ENCODE measurements at regions not wholly inside any gene's neighbourhood (a gene's known extent, or its start where the extent isn't known, plus 50 kb on each side); places are given as distances from the start of the nearest gene placed in this dataset.

- DNase-seq (ENCODE audit: low read depth in 2 of 2) = no peak
Observed at GRCh38 chr4:28209371-28209924, 1348.8 kb downstream of the STIM2 start.

- DNase-seq (ENCODE audit: low read depth in 2 of 2) = no peak
Observed at GRCh38 chr4:28211676-28212470, 1351.2 kb downstream of the STIM2 start.

- no peak for DNase-seq (ENCODE audit: low read depth in 2 of 2)
Observed at GRCh38 chr4:28221536-28221935, 1360.9 kb downstream of the STIM2 start.

- DNase-seq (ENCODE audit: low read depth in 2 of 2) = no peak
Observed at GRCh38 chr4:28225050-28225449, 1364.4 kb downstream of the STIM2 start.

GRCh38 chr4:28225689-28226353, 1365.2 kb downstream of the STIM2 start:
- no peak for DNase-seq (ENCODE audit: low read depth in 2 of 2)

GRCh38 chr4:28226962-28227361, 1366.3 kb downstream of the STIM2 start:
- DNase-seq (ENCODE audit: low read depth in 2 of 2) = no peak

GRCh38 chr4:28227764-28228163, 1367.1 kb downstream of the STIM2 start:
- DNase-seq (ENCODE audit: low read depth in 2 of 2) = no peak

- peak; percentile 72 to 74 for DNase-seq (ENCODE audit: low read depth in 2 of 2)
Observed at GRCh38 chr4:28228561-28229491, 1368.2 kb downstream of the STIM2 start.

- DNase-seq (ENCODE audit: low read depth in 2 of 2) = no peak
Observed at GRCh38 chr4:28232376-28232775, 1371.7 kb downstream of the STIM2 start.

GRCh38 chr4:28232951-28233350, 1372.3 kb downstream of the STIM2 start:
- no peak for DNase-seq (ENCODE audit: low read depth in 2 of 2)

- DNase-seq (ENCODE audit: low read depth in 2 of 2) = no peak
Observed at GRCh38 chr4:28233724-28234123, 1373.1 kb downstream of the STIM2 start.

GRCh38 chr4:28238876-28239275, 1378.2 kb downstream of the STIM2 start:
- DNase-seq (ENCODE audit: low read depth in 2 of 2) = no peak

- no peak for DNase-seq (ENCODE audit: low read depth in 2 of 2)
Observed at GRCh38 chr4:28241021-28241420, 1380.4 kb downstream of the STIM2 start.

- no peak for DNase-seq (ENCODE audit: low read depth in 2 of 2)
Observed at GRCh38 chr4:28247805-28248204, 1387.2 kb downstream of the STIM2 start.

GRCh38 chr4:28248269-28248668, 1387.6 kb downstream of the STIM2 start:
- DNase-seq (ENCODE audit: low read depth in 2 of 2) = no peak

- no peak for DNase-seq (ENCODE audit: low read depth in 2 of 2)
Observed at GRCh38 chr4:28250646-28251045, 1390.0 kb downstream of the STIM2 start.

- no peak for DNase-seq (ENCODE audit: low read depth in 2 of 2)
Observed at GRCh38 chr4:28251831-28252230, 1391.2 kb downstream of the STIM2 start.

GRCh38 chr4:28254003-28254402, 1393.4 kb downstream of the STIM2 start:
- no peak for DNase-seq (ENCODE audit: low read depth in 2 of 2)

GRCh38 chr4:28256295-28256694, 1395.7 kb downstream of the STIM2 start:
- DNase-seq (ENCODE audit: low read depth in 2 of 2) = no peak

- DNase-seq (ENCODE audit: low read depth in 2 of 2) = no peak
Observed at GRCh38 chr4:28259951-28260350, 1399.3 kb downstream of the STIM2 start.

- DNase-seq (ENCODE audit: low read depth in 2 of 2) = no peak
Observed at GRCh38 chr4:28267166-28267565, 1406.5 kb downstream of the STIM2 start.

GRCh38 chr4:28269426-28269825, 1408.8 kb downstream of the STIM2 start:
- DNase-seq (ENCODE audit: low read depth in 2 of 2) = no peak

Data from fibroblast of skin of left quadriceps (primary cell).